ENCODE measurements at regions not wholly inside any gene's neighbourhood (a gene's known extent, or its start where the extent isn't known, plus 50 kb on each side); places are given as distances from the start of the nearest gene placed in this dataset.

GRCh38 chr9:11103525-11103924 is 490.7 kb upstream of the PTPRD start:
- no peak for DNase-seq (ENCODE audit: low spot score)
- in situ Hi-C loops (cut with MboI; ENCODE audit: low pct_unique_long_range_greater_than_20kb, low sequenced_read_pairs, unreplicated experiment), result no loop called here

DNA sequence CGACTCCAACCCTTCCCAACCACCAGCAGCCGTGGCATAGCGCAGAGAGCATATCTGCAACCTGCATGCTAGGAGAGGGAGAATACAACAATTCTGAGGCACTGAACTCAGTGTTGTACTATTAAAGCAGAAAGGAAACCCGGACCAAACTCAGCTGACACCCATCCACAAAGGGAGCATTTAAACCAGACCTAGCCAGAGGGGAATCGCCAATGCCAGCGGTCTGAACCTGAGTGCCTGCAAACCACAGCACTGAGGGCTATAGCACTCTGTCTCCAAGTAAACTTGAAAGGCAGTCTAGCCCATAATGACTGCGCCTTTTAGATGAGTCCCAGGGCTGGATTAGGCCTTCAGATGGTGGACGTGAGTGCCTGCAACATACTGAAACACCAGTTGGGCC is 494.4 kb upstream of the PTPRD start:
- TF ChIP-seq, protein P1, sequence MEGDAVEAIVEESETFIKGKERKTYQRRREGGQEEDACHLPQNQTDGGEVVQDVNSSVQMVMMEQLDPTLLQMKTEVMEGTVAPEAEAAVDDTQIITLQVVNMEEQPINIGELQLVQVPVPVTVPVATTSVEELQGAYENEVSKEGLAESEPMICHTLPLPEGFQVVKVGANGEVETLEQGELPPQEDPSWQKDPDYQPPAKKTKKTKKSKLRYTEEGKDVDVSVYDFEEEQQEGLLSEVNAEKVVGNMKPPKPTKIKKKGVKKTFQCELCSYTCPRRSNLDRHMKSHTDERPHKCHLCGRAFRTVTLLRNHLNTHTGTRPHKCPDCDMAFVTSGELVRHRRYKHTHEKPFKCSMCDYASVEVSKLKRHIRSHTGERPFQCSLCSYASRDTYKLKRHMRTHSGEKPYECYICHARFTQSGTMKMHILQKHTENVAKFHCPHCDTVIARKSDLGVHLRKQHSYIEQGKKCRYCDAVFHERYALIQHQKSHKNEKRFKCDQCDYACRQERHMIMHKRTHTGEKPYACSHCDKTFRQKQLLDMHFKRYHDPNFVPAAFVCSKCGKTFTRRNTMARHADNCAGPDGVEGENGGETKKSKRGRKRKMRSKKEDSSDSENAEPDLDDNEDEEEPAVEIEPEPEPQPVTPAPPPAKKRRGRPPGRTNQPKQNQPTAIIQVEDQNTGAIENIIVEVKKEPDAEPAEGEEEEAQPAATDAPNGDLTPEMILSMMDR (IDR thresholded peaks at IDR 0.05; ENCODE audit: extremely low read depth, insufficient read depth, missing control alignments), result no peak
- in situ Hi-C loops (cut with MboI; ENCODE audit: low pct_unique_long_range_greater_than_20kb, low sequenced_read_pairs, unreplicated experiment), result no loop called here
- DNase-seq (ENCODE audit: low spot score), result no peak

More at GRCh38 chr9:11103525-11103924, 490.7 kb upstream of the PTPRD start:
- TF ChIP-seq, protein P1 (IDR thresholded peaks at IDR 0.05; ENCODE audit: extremely low read depth, insufficient read depth, missing control alignments), result no peak

DNA sequence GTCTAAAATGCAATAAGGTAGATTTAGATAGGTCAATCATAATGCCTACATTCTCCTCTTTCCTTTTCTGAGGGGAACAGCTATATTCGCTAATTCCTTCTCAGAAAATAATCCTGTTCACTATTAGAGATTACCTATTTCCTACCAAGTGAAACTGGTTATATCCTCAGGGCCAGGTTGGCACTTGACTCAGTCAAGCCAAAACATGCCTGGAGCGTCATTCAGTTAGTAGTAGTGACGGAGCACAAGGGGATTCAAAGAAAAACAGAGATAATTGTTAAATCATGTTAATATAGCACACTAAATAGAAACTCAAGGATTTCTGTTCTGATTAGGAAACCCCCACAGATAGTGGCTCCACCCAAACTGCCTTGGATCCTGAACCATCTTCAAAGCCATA is 515.4 kb upstream of the PTPRD start:
- TF ChIP-seq, protein P1 (IDR thresholded peaks at IDR 0.05; ENCODE audit: extremely low read depth, insufficient read depth, missing control alignments), result no peak
- DNase-seq (ENCODE audit: low spot score), result no peak
- in situ Hi-C loops (cut with MboI; ENCODE audit: low pct_unique_long_range_greater_than_20kb, low sequenced_read_pairs, unreplicated experiment), result no loop called here

DNA sequence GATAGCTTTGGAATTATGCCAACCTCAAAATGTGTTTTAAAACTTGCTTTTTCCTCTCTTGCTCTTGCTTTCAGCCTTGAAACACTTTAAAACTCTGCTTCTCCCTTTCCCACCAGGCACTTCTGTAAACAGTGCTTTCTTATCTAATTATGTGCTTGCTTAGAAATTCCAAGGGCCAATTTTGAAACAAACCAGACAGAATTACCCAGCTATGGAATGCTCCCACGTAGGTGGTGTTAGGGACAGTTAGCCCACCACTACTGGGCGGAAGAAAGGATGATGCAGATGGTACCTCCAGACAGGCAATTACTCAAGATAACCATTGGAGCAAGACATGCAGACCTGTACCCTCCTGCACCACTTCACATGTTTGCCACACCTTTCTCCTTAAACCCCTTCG is 523.0 kb upstream of the PTPRD start:
- no peak for DNase-seq (ENCODE audit: low spot score)
- TF ChIP-seq, protein P1 (IDR thresholded peaks at IDR 0.05; ENCODE audit: extremely low read depth, insufficient read depth, missing control alignments), result no peak
- in situ Hi-C loops (cut with MboI; ENCODE audit: low pct_unique_long_range_greater_than_20kb, low sequenced_read_pairs, unreplicated experiment), result no loop called here

- in situ Hi-C loops (cut with MboI; ENCODE audit: low pct_unique_long_range_greater_than_20kb, low sequenced_read_pairs, unreplicated experiment), result no loop called here
- TF ChIP-seq, protein P1 (IDR thresholded peaks at IDR 0.05; ENCODE audit: extremely low read depth, insufficient read depth, missing control alignments), result no peak
- no peak for DNase-seq (ENCODE audit: low spot score)
These were observed 528.6 kb upstream of the PTPRD start for GRCh38 chr9:11141357-11141756.

DNA sequence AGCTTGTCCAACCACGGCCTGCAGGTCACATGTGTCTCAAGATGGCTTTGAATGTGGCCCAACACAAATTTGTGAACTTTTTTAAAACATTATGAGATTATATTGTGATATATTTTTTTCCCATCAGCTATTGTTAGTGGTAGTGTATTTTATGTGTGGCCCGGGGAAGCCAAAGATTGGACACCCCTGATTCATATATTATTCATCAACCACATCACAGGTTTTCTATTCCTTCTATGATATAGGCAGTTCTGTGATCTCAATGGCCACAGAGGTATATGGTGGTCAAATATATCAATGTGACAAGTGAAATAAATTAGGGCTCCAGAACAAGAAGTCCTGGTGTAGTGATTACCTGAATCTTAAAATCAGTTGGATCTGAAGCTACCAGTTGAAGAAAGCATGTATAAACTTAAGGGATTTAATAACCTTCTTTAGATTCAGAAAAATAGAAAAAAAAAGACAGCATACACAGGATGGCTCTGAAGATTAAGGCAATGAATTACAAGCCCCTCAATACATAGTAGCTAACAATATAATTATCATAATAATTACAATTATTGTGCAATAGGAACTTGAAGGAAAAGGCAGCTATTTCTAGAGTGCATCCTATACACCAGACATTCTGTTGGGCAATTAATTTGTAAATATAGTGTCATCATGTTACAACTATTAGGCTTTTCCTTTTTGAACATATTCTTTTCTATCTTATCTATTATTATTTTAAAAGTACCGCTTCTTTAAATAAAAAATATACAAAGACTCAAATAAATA is 530.4 kb upstream of the PTPRD start:
- no peak for DNase-seq (ENCODE audit: low spot score)
- in situ Hi-C loops (cut with MboI; ENCODE audit: low pct_unique_long_range_greater_than_20kb, low sequenced_read_pairs, unreplicated experiment), result no loop called here
- TF ChIP-seq, protein P1 (IDR thresholded peaks at IDR 0.05; ENCODE audit: extremely low read depth, insufficient read depth, missing control alignments), result no peak

Data from GM13977 (cell line).